Glutamatergic neuron (in vitro differentiated cells): ENCODE measurements at regions not wholly inside any gene's neighbourhood (a gene's known extent, or its start where the extent isn't known, plus 50 kb on each side); places are given as distances from the start of the nearest gene placed in this dataset.

Source experiments
- DNase-seq: peaks from one replicate; pipeline ENCODE4 v3.0.0; 2022
- H3K27ac Mint-ChIP-seq: one replicate; pipeline ENCODE4 v1.8.0; 2020; ENCODE audit warnings: mild to moderate bottlenecking, mixed read lengths, inconsistent platforms; ENCODE audit not compliant: unreplicated experiment
- H3K27me3 Mint-ChIP-seq: one replicate; pipeline ENCODE4 v1.8.0; 2020; ENCODE audit warnings: mild to moderate bottlenecking, moderate library complexity, mixed read lengths, inconsistent platforms; ENCODE audit not compliant: unreplicated experiment
- H3K36me3 Mint-ChIP-seq: one replicate; pipeline ENCODE4 v1.8.0; 2020; ENCODE audit warnings: mild to moderate bottlenecking, mixed read lengths, inconsistent platforms; ENCODE audit not compliant: unreplicated experiment
- H3K4me1 Mint-ChIP-seq: one replicate; pipeline ENCODE4 v1.8.0; 2020; ENCODE audit warnings: mild to moderate bottlenecking, low read depth, mixed read lengths, inconsistent platforms; ENCODE audit not compliant: unreplicated experiment
- H3K4me3 Mint-ChIP-seq: one replicate; pipeline ENCODE4 v1.8.0; 2020; ENCODE audit warnings: mild to moderate bottlenecking, mixed read lengths, inconsistent platforms; ENCODE audit not compliant: unreplicated experiment
- H3K9me3 Mint-ChIP-seq: one replicate; pipeline ENCODE4 v1.8.0; 2020; ENCODE audit warnings: mild to moderate bottlenecking, moderate library complexity, mixed read lengths, inconsistent platforms; ENCODE audit not compliant: unreplicated experiment
- CTCF ChIP-seq: fragments of 200-600 bp; sonication (generic); IDR thresholded peaks from one replicate; pipeline ENCODE4 v1.5.0; 2021; ENCODE audit not compliant: partially characterized antibody, unreplicated experiment

DNA sequence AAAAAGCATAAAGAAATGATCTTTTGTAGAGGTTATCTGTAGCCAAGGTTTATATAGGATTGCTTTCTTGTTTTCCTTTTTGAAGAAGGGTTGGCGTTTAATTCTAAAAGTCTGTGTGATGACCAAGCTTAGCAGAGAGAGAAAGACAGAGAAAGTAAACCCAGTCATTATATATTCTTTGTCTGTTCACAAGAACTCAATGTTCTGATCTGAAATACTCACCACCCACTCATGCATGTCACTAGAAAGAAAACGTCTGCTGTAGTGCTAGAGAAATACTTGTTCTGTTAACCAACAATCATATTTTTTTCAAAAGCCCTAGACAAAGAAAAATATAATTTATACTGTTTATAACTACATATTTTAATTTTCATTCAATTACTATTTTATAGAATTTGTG lies 173.7 kb upstream of the SLITRK5 start:
- Mint-ChIP-seq H3K4me1 (no peaks in the 10 kb centered on the region), H3K27ac (no peak overlapping the region), H3K36me3 (no peaks in the 10 kb centered on the region), H3K27me3 (no peaks in the 10 kb centered on the region), H3K4me3 (no peak overlapping the region), H3K9me3 (no peaks in the 10 kb centered on the region)
- no peak for TF ChIP-seq CTCF
- DNase-seq = no peak

- H3K27me3 Mint-ChIP-seq = no peaks in the 10 kb centered on the region
- no peak overlapping the region for H3K4me3 Mint-ChIP-seq
- H3K36me3 Mint-ChIP-seq = no peaks in the 10 kb centered on the region
- no peaks in the 10 kb centered on the region for H3K4me1 Mint-ChIP-seq
- no peaks in the 10 kb centered on the region for H3K9me3 Mint-ChIP-seq
- TF ChIP-seq CTCF = no peak
- no peak overlapping the region for H3K27ac Mint-ChIP-seq
- no peak for DNase-seq
These were observed 172.5 kb upstream of the SLITRK5 start for GRCh38 chr13:87498681-87499080.

DNA sequence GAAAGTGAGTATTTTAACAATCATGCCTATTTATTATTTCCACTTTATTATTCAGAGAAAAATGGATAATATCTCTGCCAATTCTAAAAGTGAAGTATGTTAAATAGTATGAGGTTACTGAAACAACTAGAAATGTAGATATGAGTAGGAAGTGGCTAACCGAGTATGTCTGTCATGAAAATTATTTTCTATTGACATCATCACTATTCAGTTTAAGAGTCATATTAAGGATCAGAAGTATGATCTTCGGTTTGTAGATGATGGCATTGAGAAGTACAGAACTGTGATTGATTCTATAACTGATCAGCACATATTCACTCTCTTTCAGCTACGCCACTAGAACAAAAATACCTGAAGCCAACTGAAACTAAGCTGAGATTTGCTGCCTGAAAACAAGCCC lies 146.4 kb upstream of the SLITRK5 start:
- H3K36me3 Mint-ChIP-seq = no peaks in the 10 kb centered on the region
- no peak overlapping the region for H3K4me3 Mint-ChIP-seq
- no peaks in the 10 kb centered on the region for H3K27me3 Mint-ChIP-seq
- H3K4me1 Mint-ChIP-seq = no peaks in the 10 kb centered on the region
- TF ChIP-seq CTCF = no peak
- no peak overlapping the region for H3K27ac Mint-ChIP-seq
- no peaks in the 10 kb centered on the region for H3K9me3 Mint-ChIP-seq
- DNase-seq = no peak

GRCh38 chr13:87533776-87534175 lies 137.4 kb upstream of the SLITRK5 start:
- no peak for TF ChIP-seq CTCF
- Mint-ChIP-seq H3K27ac (no peak overlapping the region), H3K9me3 (no peaks in the 10 kb centered on the region), H3K4me3 (no peak overlapping the region), H3K4me1 (no peaks in the 10 kb centered on the region), H3K27me3 (no peaks in the 10 kb centered on the region), H3K36me3 (no peaks in the 10 kb centered on the region)
- DNase-seq = no peak

GRCh38 chr13:87535911-87536310 lies 135.3 kb upstream of the SLITRK5 start:
- TF ChIP-seq CTCF = no peak
- Mint-ChIP-seq H3K27ac (no peak overlapping the region), H3K9me3 (no peaks in the 10 kb centered on the region), H3K4me3 (no peak overlapping the region), H3K27me3 (no peaks in the 10 kb centered on the region), H3K4me1 (no peaks in the 10 kb centered on the region), H3K36me3 (no peaks in the 10 kb centered on the region)
- DNase-seq = no peak
